ENCODE measurements at regions not wholly inside any gene's neighbourhood (a gene's known extent, or its start where the extent isn't known, plus 50 kb on each side); places are given as distances from the start of the nearest gene placed in this dataset.
"Not testable (repeated sequence)": the region's sequence is repeated elsewhere in the genome, so short reads cannot be mapped to it uniquely, and the experiment has no call there.

DNA sequence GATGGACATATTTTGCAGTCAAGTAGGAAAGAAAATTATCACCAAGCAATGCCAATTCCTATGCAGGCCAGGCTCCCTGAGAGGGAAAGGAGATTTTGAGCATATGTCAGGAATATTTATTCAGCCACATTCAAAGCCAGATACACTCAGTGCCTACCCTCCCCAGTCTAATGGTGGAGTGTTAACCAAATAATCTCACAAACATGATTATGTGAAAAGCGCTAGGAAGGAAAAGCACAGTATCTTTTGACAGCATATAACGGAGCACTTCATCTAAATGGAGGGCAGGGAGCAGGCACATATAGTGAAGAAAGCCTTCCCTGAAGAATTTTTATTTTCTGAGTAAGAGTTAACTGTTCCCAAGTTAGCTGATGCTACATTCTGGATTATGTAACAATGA, 80.3 kb upstream of the SLC30A5 start:
- Histone ChIP-seq H3K9me3 (ENCODE audit: control insufficient read depth, low read length) (no peaks in the 10 kb centered on the region), H3K36me3 (ENCODE audit: control insufficient read depth, insufficient read depth, low read length) (no peaks in the 10 kb centered on the region), H3K27ac (ENCODE audit: low read depth, low read length) (no peak overlapping the region), H3K4me1 (ENCODE audit: control insufficient read depth, insufficient read depth, low read length) (no peaks in the 10 kb centered on the region), H3K4me3 (ENCODE audit: low read length) (no peak overlapping the region), H3K9ac (ENCODE audit: extremely low read depth, low read length, poor library complexity, severe bottlenecking) (no peak overlapping the region), H3K27me3 (ENCODE audit: control insufficient read depth, insufficient read depth, low read length, poor library complexity, severe bottlenecking) (no peaks in the 10 kb centered on the region)
- Mint-ChIP-seq H3K36me3 (ENCODE audit: low read depth) (no peaks in the 10 kb centered on the region), H3K9me3 (no peaks in the 10 kb centered on the region), H3K4me1 (no peaks in the 10 kb centered on the region), H3K27me3 (ENCODE audit: insufficient read depth) (no peaks in the 10 kb centered on the region), H3K4me3 (no peak overlapping the region), H3K27ac (no peak overlapping the region)
- DNase-seq = no peak
- TF ChIP-seq CTCF (conservative IDR thresholded peaks at IDR 0.05) = no peak
- 80 to 94% methylated on average over 1 to 2 of the region's 2 CpGs for WGBS, 2 experiments (ENCODE audit: insufficient coverage in 1 of 2, insufficient read length in 1 of 2)

GRCh38 chr5:69014007-69014406, 79.8 kb upstream of the SLC30A5 start:
- H3K9me3 ChIP-seq (ENCODE audit: control insufficient read depth, low read length); H3K9me3 Mint-ChIP-seq; H3K4me3 Mint-ChIP-seq; H3K36me3 ChIP-seq (ENCODE audit: control insufficient read depth, insufficient read depth, low read length); H3K27ac ChIP-seq (ENCODE audit: low read depth, low read length); H3K27me3 ChIP-seq (ENCODE audit: control insufficient read depth, insufficient read depth, low read length, poor library complexity, severe bottlenecking); H3K4me1 ChIP-seq (ENCODE audit: control insufficient read depth, insufficient read depth, low read length); H3K27ac Mint-ChIP-seq; H3K36me3 Mint-ChIP-seq (ENCODE audit: low read depth); H3K4me1 Mint-ChIP-seq; H3K27me3 Mint-ChIP-seq (ENCODE audit: insufficient read depth); H3K4me3 ChIP-seq (ENCODE audit: low read length); DNase-seq; H3K9ac ChIP-seq (ENCODE audit: extremely low read depth, low read length, poor library complexity, severe bottlenecking): not testable (repeated sequence)
- WGBS, 2 experiments (ENCODE audit: insufficient coverage in 1 of 2, insufficient read length in 1 of 2) = 40 to 93% methylated on average over 1 to 2 of the region's 2 CpGs

- TF ChIP-seq CTCF (conservative IDR thresholded peaks at IDR 0.05) = no peak
- H3K27me3 ChIP-seq (ENCODE audit: control insufficient read depth, insufficient read depth, low read length, poor library complexity, severe bottlenecking) = no peaks in the 10 kb centered on the region
- 92 to 100% methylated on average over 5 to 6 of the region's 6 CpGs for WGBS, 2 experiments (ENCODE audit: insufficient coverage in 1 of 2, insufficient read length in 1 of 2)
Observed at GRCh38 chr5:69019668-69020375, 74.0 kb upstream of the SLC30A5 start.

GRCh38 chr5:69024241-69024651, 69.6 kb upstream of the SLC30A5 start:
- no peaks in the 10 kb centered on the region for H3K36me3 Mint-ChIP-seq (ENCODE audit: low read depth)
- no peaks in the 10 kb centered on the region for H3K27me3 Mint-ChIP-seq (ENCODE audit: insufficient read depth)
- H3K9me3 Mint-ChIP-seq = no peaks in the 10 kb centered on the region
- H3K27ac ChIP-seq (ENCODE audit: low read depth, low read length) = no peak overlapping the region
- TF ChIP-seq CTCF (conservative IDR thresholded peaks at IDR 0.05) = peak; percentile 89
- peak; percentile 58 for DNase-seq
- no peaks in the 10 kb centered on the region for H3K27me3 ChIP-seq (ENCODE audit: control insufficient read depth, insufficient read depth, low read length, poor library complexity, severe bottlenecking)
- whole genome bisulfite sequencing, 2 experiments (ENCODE audit: insufficient coverage in 1 of 2, insufficient read length in 1 of 2) = 63 to 70% methylated on average over 4 to 5 of the region's 5 CpGs
- H3K36me3 ChIP-seq (ENCODE audit: control insufficient read depth, insufficient read depth, low read length) = no peaks in the 10 kb centered on the region
- no peak overlapping the region for H3K27ac Mint-ChIP-seq
- no peaks in the 10 kb centered on the region for H3K4me1 ChIP-seq (ENCODE audit: control insufficient read depth, insufficient read depth, low read length)
- no peaks in the 10 kb centered on the region for H3K9me3 ChIP-seq (ENCODE audit: control insufficient read depth, low read length)
- H3K9ac ChIP-seq (ENCODE audit: extremely low read depth, low read length, poor library complexity, severe bottlenecking) = no peak overlapping the region
- H3K4me1 Mint-ChIP-seq = no peaks in the 10 kb centered on the region
- H3K4me3 ChIP-seq (ENCODE audit: low read length) = no peak overlapping the region
- H3K4me3 Mint-ChIP-seq = no peak overlapping the region

More at GRCh38 chr5:69019668-69020375, 74.0 kb upstream of the SLC30A5 start:
- H3K4me1 Mint-ChIP-seq = no peaks in the 10 kb centered on the region
- no peaks in the 10 kb centered on the region for H3K9me3 Mint-ChIP-seq
- Histone ChIP-seq H3K4me3 (ENCODE audit: low read length) (no peak overlapping the region), H3K36me3 (ENCODE audit: control insufficient read depth, insufficient read depth, low read length) (no peaks in the 10 kb centered on the region), H3K9me3 (ENCODE audit: control insufficient read depth, low read length) (no peaks in the 10 kb centered on the region), H3K9ac (ENCODE audit: extremely low read depth, low read length, poor library complexity, severe bottlenecking) (no peak overlapping the region), H3K27ac (ENCODE audit: low read depth, low read length) (no peak overlapping the region), H3K4me1 (ENCODE audit: control insufficient read depth, insufficient read depth, low read length) (no peaks in the 10 kb centered on the region)
- no peak for DNase-seq
- H3K4me3 Mint-ChIP-seq = no peak overlapping the region
- no peaks in the 10 kb centered on the region for H3K27me3 Mint-ChIP-seq (ENCODE audit: insufficient read depth)
- H3K27ac Mint-ChIP-seq = no peak overlapping the region
- no peaks in the 10 kb centered on the region for H3K36me3 Mint-ChIP-seq (ENCODE audit: low read depth)
